NOMO-1 treated with DMSO at 0.1 percent for 48 hours (cell line): ENCODE measurements at regions not wholly inside any gene's neighbourhood (a gene's known extent, or its start where the extent isn't known, plus 50 kb on each side); places are given as distances from the start of the nearest gene placed in this dataset.
A peak's percentile ranks its signal among the peaks of the same experiment; 100 is the strongest.
"Not testable (repeated sequence)": the region's sequence is repeated elsewhere in the genome, so short reads cannot be mapped to it uniquely, and the experiment has no call there.

Experiments used
- DNase-seq: peaks from one replicate; lab custom pipeline; 2025; ENCODE audit not compliant: unreplicated experiment; lab: John Stamatoyannopoulos, UW

DNA sequence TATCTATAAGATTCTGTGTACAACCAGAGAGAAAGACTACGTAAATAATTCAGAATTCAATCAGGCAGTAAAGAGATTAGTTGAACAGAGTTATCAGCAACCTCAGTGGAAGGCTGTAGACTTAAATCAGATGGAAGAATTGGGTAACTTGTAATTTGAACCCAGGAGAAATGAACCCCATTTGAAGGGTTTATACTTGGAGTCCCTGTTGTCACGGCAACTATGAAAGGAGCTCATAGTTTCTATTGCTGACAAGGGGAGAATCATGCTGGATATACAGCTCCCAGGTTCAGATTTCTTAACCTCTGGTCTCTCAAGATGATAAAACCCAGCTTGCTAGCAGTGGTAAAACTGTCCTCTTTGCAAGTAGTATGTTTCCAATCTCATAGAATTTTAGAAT lies 54.4 kb upstream of the BMP4 start:
- no peak for DNase-seq

DNA sequence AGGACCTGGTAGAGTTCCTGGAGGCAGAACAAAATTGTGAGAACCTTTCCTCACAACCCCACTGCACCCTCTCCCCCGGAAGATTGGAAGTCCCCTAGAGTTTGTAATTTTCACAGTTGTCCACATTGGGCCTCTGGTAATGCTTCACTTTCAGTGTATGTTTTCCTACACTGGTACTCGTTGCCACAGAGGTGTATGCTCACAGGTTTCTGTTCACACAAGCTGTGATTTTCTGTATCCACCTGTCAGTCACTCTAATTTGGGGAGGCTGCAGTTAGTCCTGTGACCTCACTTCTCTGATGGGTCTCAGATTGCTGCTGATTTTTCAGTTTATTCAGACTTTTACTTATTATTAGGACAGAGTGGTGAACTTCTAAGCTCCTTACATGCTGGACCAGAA lies 66.4 kb upstream of the BMP4 start:
- no peak for DNase-seq

DNA sequence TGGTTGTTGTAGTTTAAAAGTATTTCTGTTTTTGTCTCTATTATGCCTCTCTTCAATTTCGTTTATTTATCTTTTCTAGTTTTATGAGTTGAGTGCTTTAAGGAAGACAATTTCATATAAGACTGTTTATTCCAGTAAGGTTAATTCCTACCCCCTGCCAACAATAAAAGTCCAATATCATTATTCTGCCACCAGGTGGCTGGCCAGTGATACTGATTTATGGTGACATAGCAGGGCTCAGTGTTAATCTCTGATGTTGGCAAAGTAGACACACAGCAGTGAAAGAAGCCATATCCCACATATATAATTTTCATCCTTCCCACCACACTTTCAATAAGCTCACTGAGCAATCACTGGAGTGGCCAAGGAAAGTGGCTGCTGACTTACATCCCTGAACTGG lies 69.0 kb upstream of the BMP4 start:
- peak; percentile 18 for DNase-seq

DNA sequence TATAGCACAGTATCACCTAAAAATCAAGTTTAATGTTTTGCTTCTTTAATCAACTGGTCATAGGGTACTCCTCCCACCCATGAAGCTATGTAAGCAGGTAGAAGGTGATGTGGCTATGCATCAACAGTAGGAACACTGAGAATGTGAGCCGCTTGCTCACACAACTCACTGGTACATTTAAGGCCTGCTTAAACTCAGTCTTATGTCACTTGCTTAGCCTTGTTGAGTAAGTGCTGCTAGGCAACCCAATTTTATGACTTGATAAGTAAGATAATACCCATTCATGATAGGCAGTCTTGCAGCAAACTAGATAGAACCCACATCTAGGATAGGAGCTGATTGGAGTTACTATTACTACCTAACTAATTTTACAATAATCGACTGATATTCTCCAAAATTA lies 70.0 kb upstream of the BMP4 start:
- DNase-seq = no peak

DNA sequence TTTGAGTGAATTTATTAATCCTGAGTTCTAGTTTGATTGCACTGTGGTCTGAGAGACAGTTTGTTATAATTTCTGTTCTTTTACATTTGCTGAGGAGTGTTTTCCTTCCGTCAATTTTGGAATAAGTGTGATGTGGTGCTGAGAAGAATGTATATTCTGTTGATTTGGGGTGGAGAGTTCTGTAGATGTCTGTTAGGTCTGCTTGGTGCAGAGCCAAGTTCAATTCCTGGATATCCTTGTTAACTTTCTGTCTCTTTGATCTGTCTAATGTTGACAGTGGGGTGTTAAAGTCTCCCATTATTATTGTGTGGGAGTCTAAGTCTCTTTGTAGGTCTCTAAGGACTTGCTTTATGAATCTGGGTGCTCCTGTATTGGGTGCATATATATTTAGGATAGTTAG lies 74.4 kb upstream of the BMP4 start:
- not testable (repeated sequence) for DNase-seq

DNA sequence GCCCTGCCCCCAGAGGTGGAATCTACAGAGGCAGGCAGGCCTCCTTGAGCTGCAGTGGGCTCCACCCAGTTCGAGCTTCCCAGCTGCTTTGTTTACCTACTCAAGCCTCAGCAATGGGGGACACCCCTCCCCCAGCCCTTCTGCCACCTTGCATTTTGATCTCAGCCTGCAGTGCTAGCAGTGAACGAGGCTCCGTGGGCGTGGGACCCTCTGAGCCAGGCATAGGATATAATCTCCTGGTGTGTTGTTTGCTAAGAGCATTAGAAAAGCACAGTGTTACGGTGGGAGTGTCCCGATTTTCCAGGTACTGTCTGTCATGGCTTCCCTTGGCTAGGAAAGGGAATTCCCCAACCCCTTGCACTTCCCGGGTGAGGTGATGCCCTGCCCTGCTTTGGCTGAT lies 76.7 kb upstream of the BMP4 start:
- not testable (repeated sequence) for DNase-seq

DNA sequence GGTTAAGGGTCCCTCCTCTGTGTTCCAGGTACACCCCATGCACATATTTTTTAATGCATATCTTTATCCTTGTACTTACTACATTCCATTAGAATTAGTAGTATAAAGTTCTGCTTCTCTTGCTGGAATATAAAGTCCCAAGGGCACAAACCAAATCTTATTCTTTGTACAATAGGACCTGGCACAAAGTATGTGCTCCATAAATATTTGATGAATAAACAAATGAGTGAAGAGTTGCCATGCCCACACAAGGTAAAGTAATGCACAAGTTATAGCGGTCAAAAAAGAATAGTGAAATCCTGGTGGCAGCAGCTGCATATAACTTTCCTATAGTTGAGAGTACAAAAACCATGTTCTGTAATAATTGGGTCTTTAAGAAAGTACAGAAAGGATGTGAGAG lies 82.1 kb upstream of the BMP4 start:
- DNase-seq = no peak

DNA sequence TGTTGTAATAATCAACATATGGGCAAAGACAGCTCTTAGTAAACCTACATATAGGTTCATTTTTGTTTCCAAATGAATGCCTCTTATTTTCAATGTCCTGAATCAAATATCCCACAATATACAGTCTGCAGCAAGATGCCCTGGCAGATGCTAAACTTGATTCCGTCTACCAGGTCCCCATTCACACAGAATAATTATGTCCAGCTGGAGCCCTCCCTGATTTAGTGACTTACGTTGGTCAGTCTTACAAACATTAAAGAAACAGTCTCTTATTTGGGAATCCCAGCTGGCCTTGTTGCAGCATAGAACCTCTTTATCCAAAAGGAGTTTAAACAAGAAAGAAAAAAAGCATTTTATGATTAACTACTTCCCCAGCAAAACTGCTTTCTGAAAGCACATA lies 82.7 kb upstream of the BMP4 start:
- DNase-seq = no peak

DNA sequence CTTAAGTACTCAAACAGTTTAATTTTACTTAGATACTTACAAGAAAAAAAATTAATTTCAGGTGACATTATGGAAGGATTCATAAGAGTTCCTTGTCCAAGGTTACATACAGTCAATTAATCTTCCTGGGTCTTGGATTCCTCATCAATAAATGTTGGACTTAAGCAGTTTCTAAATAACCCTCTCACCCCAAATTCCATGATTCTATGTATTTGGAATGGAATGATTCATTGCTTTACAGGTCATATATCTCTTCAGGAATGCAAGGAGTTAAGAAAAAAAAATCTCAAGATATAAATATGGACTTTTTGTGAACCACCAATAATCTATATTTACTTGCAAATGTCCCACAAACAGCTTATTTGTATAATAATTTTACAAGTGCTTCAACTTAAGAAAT lies 84.2 kb upstream of the BMP4 start:
- no peak for DNase-seq

DNA sequence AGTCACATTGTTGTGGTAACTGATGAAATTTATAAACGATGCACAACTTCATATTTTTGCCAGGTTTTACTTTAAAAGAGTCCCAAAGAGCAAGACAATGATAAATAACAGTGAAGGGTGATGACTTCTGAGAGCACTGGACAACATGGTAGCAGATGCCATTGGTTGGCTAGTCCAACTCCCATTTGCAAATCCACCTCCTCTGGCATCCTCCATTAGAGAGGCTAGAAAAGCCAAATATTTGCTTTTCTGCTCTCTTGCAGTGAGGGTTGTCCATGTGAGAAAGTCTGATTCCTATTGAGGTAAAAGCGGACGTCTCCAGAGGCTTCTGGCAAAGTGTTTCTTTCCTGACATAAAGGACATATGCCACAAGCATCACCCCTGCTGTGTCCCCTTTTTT lies 89.6 kb upstream of the BMP4 start:
- no peak for DNase-seq

DNA sequence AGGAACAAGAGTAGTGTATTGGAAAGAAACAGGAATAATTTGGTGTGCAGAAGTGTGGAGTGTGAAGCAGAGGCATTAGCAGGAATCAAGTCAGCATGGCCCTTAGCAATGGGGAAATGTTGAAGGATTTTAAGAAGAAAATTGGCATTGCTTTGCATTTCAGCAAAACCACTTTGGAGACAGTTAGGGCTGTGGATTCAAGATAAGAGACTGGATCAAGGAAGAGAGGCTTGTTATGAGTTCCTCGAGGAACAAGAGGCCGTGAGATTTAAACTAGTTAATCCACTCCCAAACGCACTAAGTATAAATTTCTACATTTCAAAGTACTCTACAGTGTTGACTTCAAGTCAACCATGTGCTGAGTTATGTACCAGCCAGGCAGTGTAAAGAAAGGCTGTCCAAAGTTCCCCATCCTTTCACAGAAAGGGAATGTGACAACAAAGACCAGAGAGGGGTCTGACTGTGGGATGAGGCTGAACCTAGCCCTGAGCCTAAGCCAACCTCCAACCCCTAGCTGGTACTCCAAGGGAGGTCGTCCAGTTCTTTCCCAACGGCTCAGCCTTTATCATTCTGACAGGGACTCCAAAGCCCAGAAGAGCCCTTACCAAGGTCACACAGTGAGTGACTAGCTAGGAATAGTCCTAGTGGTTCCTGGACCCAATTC lies 91.2 kb upstream of the BMP4 start:
- DNase-seq = no peak

DNA sequence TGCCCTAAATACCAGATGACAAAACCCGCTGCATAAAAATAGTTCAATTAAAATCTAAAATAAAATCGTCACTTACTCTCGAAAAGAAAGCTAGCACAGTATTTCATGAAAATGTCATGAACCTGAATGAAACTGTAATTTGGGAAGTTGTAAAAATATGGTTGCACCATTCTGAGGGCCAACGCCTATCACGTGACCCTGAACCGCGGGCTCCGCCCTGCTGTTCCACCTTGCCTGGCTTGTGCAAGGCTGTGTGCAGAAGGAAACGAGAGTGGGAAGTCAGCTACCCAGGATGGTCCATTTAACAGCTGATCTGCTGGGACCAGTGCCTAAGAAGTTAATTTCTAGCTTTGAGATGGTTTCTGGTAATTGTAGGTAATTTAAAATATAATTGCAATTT lies 91.7 kb upstream of the BMP4 start:
- peak; percentile 95 for DNase-seq

DNA sequence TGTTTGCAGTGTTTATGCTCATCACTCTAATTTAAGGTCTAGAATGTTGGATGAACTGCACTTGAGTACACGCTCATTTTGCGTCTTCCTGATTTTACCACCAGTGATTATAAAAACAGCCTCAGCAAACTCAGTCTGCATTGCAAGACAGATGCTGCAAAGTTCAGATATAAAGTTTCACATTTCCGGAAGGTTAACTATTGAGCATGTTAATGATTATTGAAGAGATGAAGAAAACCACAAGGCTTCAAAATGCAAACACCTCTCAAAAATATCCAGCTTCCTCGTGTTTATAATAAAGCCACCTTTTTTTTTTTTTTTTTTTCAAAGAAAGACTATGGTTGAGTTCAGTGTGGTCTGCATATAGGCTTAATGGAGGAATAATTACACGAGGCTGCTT lies 92.1 kb upstream of the BMP4 start:
- DNase-seq = peak; percentile 94

DNA sequence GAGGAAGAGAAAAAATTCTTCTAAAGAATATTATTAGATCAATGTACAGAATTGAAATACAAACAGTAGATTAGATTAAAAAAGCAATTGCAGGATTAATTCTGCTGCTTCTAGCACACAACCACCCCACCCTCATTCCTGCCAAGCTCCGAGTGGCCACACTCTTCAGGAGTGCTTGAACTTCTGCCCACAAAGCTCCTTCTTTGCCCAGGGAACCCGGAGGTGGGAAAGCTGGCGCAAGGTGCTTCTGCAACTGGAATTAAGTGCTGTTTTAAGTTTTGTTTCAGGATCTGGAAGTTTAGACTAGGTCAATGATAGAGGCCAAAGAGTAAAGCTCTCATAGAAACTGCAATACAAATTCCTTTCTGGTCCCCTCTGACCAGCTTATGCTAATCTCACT lies 94.1 kb upstream of the BMP4 start:
- no peak for DNase-seq

DNA sequence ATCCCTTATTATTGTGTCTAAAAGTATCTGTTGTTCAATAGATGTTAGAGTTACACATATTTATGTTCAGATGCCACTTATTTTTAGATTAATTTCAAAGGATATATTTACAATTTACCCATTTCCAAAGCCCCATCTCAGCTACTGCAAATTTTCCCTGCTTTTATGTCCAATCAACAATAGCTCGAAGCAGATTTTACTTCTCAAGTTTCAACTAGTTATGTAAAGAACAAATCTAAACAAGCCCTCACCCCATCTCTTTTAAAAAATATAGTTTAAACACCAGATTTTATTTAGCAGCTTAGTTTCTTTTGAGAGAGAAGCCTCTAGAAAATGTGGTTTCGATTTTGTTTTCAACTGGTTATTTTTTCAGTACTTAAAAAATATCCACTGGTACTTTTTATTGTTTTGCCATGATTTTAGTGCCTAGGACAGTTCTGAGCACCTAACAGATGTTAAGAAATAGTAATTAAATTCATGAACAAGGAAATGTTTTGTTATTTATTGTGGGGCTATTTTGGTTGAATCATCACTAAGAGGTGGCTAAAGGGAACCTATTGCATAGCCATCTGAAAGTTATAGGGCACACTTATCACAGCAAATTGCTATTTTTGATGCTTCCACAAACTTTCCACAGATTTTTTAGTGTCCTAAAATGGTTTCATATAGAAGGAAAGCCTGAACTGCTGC lies 96.2 kb upstream of the BMP4 start:
- no peak for DNase-seq

DNA sequence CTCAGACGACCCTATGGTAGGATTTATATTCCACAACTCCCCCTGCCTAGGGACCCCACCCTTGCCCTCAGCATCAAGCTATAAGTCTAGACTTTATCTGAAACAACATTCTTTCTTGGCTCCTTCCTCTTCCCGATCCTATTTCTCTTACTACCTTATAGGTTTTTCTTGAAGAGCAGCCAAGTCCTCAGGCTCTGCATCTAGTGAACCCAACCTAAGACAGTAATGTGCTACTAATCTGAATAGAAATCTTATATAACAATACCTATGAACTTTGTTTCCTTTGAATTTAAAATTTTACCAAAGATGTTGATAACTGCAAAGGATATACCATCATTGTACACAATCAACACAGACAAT lies 96.7 kb upstream of the BMP4 start:
- no peak for DNase-seq

DNA sequence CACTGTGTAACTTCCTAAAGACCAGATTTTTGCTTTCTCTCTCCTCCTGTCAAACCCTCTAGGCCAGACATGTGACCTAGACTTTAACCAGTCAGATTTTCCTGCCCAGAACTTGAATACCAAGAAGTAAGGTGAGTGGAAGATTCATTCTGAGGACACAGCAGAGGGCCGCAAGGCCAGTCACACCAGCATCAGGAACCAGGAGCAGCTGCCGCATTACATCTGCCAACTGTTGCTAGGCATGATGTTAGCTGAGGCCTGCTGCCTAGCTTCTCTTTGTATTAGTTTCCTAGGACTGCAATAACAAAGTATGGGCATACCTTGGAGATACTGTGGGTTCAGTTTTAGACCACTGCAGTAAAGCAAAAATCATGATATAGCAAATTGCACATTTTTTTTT lies 101.9 kb upstream of the BMP4 start:
- no peak for DNase-seq

DNA sequence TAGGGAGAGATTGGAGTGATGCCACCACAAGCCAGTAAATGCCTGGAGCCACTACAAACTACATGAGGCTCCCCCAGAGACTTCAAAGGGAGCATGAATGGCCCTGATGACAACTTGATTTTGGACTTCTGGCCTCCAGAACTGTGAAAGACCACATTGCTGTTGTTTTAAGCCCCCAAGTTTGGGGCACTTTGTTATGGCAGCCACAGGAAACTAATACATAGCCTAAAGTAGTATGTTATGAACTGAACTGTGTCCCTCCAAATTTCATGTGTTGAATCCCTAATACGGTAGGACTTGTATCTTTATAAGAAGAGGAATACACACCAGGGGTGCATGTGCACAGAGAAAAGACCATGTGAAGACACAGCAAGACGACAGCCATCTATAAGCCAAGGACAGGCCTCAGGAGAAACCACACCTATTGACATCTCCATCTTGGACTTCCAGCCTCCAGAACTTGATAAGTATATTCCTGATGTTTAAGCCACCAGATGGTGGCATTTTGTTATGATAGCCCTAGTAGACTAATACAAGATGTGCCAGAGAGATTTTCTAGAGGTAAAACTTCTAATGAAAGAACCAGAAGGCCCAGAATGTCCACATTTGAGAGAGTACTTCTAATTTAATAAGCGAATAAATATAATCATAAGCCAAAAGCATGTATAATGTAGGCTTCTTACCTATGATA lies 127.1 kb upstream of the BMP4 start:
- DNase-seq = no peak

DNA sequence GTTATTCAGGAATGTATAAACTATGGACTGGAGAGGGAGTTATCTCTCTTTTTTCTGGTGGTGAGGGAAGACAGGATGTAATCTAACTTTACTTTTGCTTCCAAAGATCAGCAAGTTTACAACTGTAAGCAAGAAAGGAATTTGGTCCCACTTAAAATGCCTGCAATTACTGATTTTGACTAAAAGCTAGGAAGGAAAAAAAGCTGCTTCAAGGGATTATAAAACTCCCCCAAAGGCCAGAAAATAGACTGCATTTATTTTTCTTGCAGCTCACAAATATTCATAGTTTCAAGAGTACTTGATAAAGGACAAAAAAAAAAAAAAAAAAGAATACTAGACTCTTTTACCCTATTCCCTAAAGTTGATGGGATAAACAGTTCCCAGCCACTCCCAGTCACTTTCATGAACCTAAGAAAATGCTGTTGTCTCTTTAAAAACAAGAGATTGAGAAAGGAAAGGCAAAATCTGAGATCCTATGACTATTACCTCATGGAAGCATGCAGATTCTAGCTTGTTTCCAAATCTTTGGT lies 128.7 kb upstream of the BMP4 start:
- DNase-seq = no peak

DNA sequence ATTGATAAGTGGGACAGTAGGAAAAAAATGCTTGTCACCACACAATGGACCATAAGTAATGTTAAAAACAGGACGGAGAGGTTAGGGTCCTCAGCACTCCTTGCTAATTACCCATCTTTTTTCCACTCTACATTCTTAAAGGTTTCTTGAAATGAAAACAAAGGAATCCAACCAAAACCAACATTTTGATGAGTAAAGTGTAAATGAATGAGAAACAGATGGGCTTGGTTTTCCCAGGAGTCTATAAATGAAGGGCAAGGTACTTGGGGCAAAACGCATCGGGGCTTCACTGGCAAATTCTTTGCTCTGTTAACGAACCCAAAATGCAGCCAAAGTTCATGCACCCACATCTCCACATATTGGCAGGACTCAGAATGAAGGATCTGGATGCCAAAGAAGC lies 129.2 kb upstream of the BMP4 start:
- DNase-seq = no peak

DNA sequence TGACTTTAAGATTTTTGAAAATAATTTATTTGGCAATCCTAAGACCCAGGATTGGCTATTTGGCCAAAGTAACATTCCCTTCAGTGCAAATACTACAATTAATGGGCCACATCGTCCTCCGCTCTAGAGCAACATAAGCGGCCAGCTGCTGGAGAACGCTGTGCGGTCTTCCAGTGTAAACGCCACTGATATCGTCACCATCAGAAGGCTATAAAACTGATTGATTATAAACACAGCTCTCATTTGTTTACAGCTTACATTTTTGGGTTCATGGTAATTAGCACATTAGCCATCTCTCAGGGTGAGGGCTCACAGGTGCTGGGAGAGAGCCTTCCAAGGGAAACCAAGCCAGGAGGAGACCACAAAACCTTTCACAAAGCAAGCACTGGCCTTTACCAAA lies 130.1 kb upstream of the BMP4 start:
- DNase-seq = no peak

DNA sequence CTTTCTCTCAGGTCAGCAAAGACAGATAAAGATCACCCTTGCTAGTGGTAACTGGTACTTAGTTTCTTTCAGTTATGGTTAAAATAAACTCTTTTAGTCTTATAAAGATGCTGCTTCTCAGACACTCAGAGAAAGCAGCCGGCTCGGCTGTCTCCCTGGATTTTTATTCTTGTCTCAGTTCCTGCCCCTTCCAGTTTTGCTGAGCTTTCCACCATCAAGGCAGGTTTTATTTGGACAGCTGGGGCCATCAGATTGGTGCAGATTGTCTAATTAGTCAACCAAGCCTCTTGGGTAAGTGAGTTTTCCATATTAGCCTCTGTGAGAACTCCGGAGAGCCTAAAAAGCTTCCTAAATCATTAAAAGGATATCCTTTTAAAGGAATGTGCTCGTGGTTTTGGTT lies 130.8 kb upstream of the BMP4 start:
- DNase-seq = no peak
